ENCODE measurements at regions not wholly inside any gene's neighbourhood (a gene's known extent, or its start where the extent isn't known, plus 50 kb on each side); places are given as distances from the start of the nearest gene placed in this dataset.

GRCh38 chr7:17552952-17553351 lies 254.5 kb downstream of the AHR start:
- Histone ChIP-seq H3K36me3 (ENCODE audit: control insufficient read depth, insufficient read depth, low read length) (no peaks in the 10 kb centered on the region), H3K9me3 (ENCODE audit: control insufficient read depth, insufficient read depth, low read depth, low read length) (no peaks in the 10 kb centered on the region), H3K27ac (ENCODE audit: low read length) (no peak overlapping the region), H3K4me3 (ENCODE audit: low read depth in 2 of 2, low read length in 2 of 2) (no peak overlapping the region), H3K27me3 (ENCODE audit: control insufficient read depth, insufficient read depth, low read length) (no peaks in the 10 kb centered on the region), H3K4me1 (ENCODE audit: control insufficient read depth, insufficient read depth, low read length) (no peaks in the 10 kb centered on the region)
- intact Hi-C loops (cut with micrococcal nuclease; ENCODE audit: unreplicated experiment), result no loop called here
- ChIA-PET CTCF (no interaction called here), POLR2A (no interaction called here)
- BruUV-seq (replicated peaks), result no TSS peak
- no peak for ATAC-seq
- in situ Hi-C loops (cut with HindIII; ENCODE audit: low pct_unique_long_range_greater_than_20kb, low sequenced_read_pairs), result no loop called here
- TF ChIP-seq REST (IDR thresholded peaks at IDR 0.05; ENCODE audit: insufficient read depth in 1 of 2, low read depth in 2 of 2, low read length in 1 of 2), result no peak
- no peak for TF ChIP-seq CTCF (IDR thresholded peaks at IDR 0.05)
- TF ChIP-seq POLR2AphosphoS5 (IDR thresholded peaks at IDR 0.05; ENCODE audit: low read depth, low read length), result no peak
- DNase-seq (ENCODE audit: low read depth, low spot score), result no peak

GRCh38 chr7:17554341-17555015 lies 256.0 kb downstream of the AHR start:
- ChIA-PET POLR2A (no interaction called here), CTCF (no interaction called here)
- Histone ChIP-seq H3K9me3 (ENCODE audit: control insufficient read depth, insufficient read depth, low read depth, low read length) (no peaks in the 10 kb centered on the region), H3K27ac (ENCODE audit: low read length) (no peak overlapping the region), H3K4me3 (ENCODE audit: low read depth in 2 of 2, low read length in 2 of 2) (no peak overlapping the region), H3K4me1 (ENCODE audit: control insufficient read depth, insufficient read depth, low read length) (no peaks in the 10 kb centered on the region; the same call in 1 of the 2 replicates), H3K36me3 (ENCODE audit: control insufficient read depth, insufficient read depth, low read length) (no peaks in the 10 kb centered on the region), H3K27me3 (ENCODE audit: control insufficient read depth, insufficient read depth, low read length) (no peaks in the 10 kb centered on the region)
- intact Hi-C loops (cut with micrococcal nuclease; ENCODE audit: unreplicated experiment), result no loop called here
- no TSS peak for BruUV-seq (replicated peaks)
- ATAC-seq, result no peak
- no peak for TF ChIP-seq REST (IDR thresholded peaks at IDR 0.05; ENCODE audit: insufficient read depth in 1 of 2, low read depth in 2 of 2, low read length in 1 of 2)
- TF ChIP-seq TCF7L2 (IDR thresholded peaks at IDR 0.05; ENCODE audit: low read depth, low read length), result no peak
- no peak for TF ChIP-seq SIN3A (IDR thresholded peaks at IDR 0.05; ENCODE audit: borderline replicate concordance, insufficient read depth, low read depth, low read length)
- no peak for TF ChIP-seq POLR2AphosphoS5 (IDR thresholded peaks at IDR 0.05; ENCODE audit: low read depth, low read length)
- no peak for TF ChIP-seq CTCF (IDR thresholded peaks at IDR 0.05)
- DNase-seq (ENCODE audit: low read depth, low spot score), result no peak
- in situ Hi-C loops (cut with HindIII; ENCODE audit: low pct_unique_long_range_greater_than_20kb, low sequenced_read_pairs), result no loop called here
